Adrenal gland (tissue), 9 donors: ENCODE measurements at regions not wholly inside any gene's neighbourhood (a gene's known extent, or its start where the extent isn't known, plus 50 kb on each side); places are given as distances from the start of the nearest gene placed in this dataset.

Source experiments
- DNase-seq, 7 donors: peaks; one replicate each; pipeline ENCODE4 v3.0.0-alpha.2; 2019 to 2020
- H3K27ac ChIP-seq, 5 donors: fragments of 200-600 bp; sonication (generic) in 4 of 5; 1 replicate in 3 of 5; 2 replicates in 2 of 5; pipeline versions ENCODE4 v1.5.1 to v1.8.0; 2016 to 2020; ENCODE audit warnings: mild to moderate bottlenecking in 1 of 5
- H3K27me3 ChIP-seq: fragments of 200-600 bp; 2 replicates; pipeline ENCODE4 v1.8.0; 2021
- H3K36me3 ChIP-seq, 2 donors: fragments of 200-600 bp; replicated peaks in 1 of 2; 1 replicate in 1 of 2; 2 replicates in 1 of 2; pipeline versions ENCODE4 v1.5.1 to v1.8.0; 2018 to 2022
- H3K4me1 ChIP-seq, 2 donors: fragments of 200-600 bp; replicated peaks in 1 of 2; 1 replicate in 1 of 2; 2 replicates in 1 of 2; pipeline versions ENCODE4 v1.5.1 to v1.8.0; 2018 to 2021
- H3K4me3 ChIP-seq, 4 donors: fragments of 200-600 bp; sonication (generic) in 3 of 4; one replicate each; pipeline ENCODE4 v1.5.1; 2016 to 2018
- H3K9me3 ChIP-seq, 3 donors: fragments of 200-600 bp; sonication (generic) in 1 of 3; replicated peaks in 1 of 3; 1 replicate in 2 of 3; 2 replicates in 1 of 3; pipeline versions ENCODE4 v1.5.1 to v1.8.0; 2016 to 2021
- POLR2A ChIP-seq, 2 donors: fragments of 450-650 bp; IDR thresholded peaks; one replicate each; pipeline ENCODE4 v1.6.1; 2017; ENCODE audit warnings: antibody characterized with exemption in 2 of 2, mild to moderate bottlenecking in 2 of 2, moderate library complexity in 1 of 2
- WGBS, 4 donors: extraction: QIAGEN DNeasy Blood & Tissue Kit in 2 of 4; methylation state at CpG; one replicate each; pipeline versions ENCODE4 v1.1.5 to v1.1.7; 2013 to 2017; 5-methylcytosine and 5-hydroxymethylcytosine counted together
- intact Hi-C, 2 donors: fragments of 100-400 bp; cut with DNase I; formaldehyde crosslinking; loops; one replicate each; pipeline versions ENCODE4 v1.14.1 to v1.15.0; 2022 to 2023
- TF ChIP-seq, protein P1 (sequence below), 6 experiments: fragments of 450-650 bp in 4 of 6; fragments of 200-600 bp in 2 of 6; sonication (generic) in 1 of 6; IDR thresholded peaks; 1 replicate in 5 of 6; 2 replicates in 1 of 6; pipeline versions ENCODE4 v1.5.1 to v1.8.0; 2016 to 2021; ENCODE audit warnings: antibody characterized with exemption in 6 of 6, mild to moderate bottlenecking in 2 of 6, moderate library complexity in 1 of 6
- donor health status: healthy with polysubstance abuse.
- donor health status: Bipolar disorder and iron deficiency.
- donor health status: DM: yes; HTN: yes; CAD: no.
- donor health status: DM: no; HTN: no; CAD: no.
- donor health status: DM: no; HTN: no; CAD: no.

DNA sequence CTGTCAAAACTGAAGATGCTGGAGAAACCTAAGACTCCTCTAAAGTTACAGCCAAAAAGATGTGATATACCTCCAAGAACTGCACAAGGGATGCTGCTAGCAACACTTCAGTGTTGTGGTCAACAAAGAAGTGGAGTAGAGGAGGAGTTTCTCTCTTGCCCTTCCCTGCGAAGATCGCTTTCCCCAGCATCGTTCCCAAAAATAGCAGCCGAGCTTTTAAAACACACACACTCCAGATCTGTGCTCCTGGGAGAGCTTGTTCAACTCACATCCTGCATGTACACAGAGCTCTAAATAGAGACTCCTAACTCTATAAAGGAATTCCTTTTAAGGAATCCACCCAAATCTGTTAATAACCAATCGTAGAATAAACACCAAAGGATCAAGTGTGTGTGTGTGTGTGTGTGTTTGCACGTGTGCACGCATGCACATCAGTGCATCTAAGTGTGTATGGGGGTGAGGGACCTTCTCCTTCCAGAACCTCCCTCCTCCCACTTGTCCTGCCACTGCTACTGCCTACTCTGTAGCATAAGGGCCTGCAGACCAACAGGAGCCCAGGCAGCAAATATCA is 58.5 kb downstream of the PSMG1 start:
- H3K4me1 ChIP-seq, result no peaks in the 10 kb centered on the region
- WGBS, 4 donors, result 64 to 72% (median 70%) methylated on average over 7 of the region's 7 CpGs
- no peaks in the 10 kb centered on the region for H3K27me3 ChIP-seq
- TF ChIP-seq, protein P1, sequence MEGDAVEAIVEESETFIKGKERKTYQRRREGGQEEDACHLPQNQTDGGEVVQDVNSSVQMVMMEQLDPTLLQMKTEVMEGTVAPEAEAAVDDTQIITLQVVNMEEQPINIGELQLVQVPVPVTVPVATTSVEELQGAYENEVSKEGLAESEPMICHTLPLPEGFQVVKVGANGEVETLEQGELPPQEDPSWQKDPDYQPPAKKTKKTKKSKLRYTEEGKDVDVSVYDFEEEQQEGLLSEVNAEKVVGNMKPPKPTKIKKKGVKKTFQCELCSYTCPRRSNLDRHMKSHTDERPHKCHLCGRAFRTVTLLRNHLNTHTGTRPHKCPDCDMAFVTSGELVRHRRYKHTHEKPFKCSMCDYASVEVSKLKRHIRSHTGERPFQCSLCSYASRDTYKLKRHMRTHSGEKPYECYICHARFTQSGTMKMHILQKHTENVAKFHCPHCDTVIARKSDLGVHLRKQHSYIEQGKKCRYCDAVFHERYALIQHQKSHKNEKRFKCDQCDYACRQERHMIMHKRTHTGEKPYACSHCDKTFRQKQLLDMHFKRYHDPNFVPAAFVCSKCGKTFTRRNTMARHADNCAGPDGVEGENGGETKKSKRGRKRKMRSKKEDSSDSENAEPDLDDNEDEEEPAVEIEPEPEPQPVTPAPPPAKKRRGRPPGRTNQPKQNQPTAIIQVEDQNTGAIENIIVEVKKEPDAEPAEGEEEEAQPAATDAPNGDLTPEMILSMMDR (IDR thresholded peaks at IDR 0.05), result no peak
- TF ChIP-seq POLR2A (IDR thresholded peaks at IDR 0.05), result no peak
- no peak for DNase-seq
- H3K27ac ChIP-seq, result peak overlapping the region in 1 of 5 donors; percentile 8
- H3K36me3 ChIP-seq, result no peaks in the 10 kb centered on the region
- intact Hi-C loops, result loop anchor here (5.0 to 10.0 kb wide), 3 partner anchors 317 to 390 kb away; partner anchors contain the start of gene ETS2 (in 2 of the 2)
- H3K9me3 ChIP-seq, result no peaks in the 10 kb centered on the region
- H3K4me3 ChIP-seq, result no peak overlapping the region

DNA sequence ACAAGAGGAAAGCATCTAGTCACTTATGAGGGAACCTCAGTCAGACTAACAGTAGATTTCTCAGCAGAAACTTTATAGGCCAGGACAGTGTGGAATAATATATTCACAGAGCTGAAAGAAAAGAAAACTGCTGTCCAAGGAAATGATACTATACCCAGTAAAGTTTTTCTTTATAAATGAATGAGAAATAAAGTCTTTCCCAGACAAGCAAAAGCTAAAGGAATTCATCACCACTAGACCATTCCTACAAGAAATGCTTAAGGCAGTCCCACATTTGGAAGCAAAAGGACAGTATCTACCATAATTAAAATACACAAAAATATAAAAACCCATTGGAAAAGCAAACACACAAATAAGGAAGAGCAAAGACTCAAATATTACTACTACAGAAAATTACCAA is 59.9 kb downstream of the PSMG1 start:
- Histone ChIP-seq H3K4me1 (no peaks in the 10 kb centered on the region), H3K27ac (no peak overlapping the region), H3K9me3 (no peaks in the 10 kb centered on the region), H3K27me3 (no peaks in the 10 kb centered on the region), H3K4me3 (no peak overlapping the region), H3K36me3 (no peaks in the 10 kb centered on the region)
- DNase-seq, result no peak
- intact Hi-C loops, result loop anchor here in 1 of 2 donors (10.0 kb wide), 2 partner anchors 319 to 389 kb away; partner anchors contain the start of gene ETS2
- TF ChIP-seq, protein P1 (IDR thresholded peaks at IDR 0.05), result no peak
- TF ChIP-seq POLR2A (IDR thresholded peaks at IDR 0.05), result no peak

DNA sequence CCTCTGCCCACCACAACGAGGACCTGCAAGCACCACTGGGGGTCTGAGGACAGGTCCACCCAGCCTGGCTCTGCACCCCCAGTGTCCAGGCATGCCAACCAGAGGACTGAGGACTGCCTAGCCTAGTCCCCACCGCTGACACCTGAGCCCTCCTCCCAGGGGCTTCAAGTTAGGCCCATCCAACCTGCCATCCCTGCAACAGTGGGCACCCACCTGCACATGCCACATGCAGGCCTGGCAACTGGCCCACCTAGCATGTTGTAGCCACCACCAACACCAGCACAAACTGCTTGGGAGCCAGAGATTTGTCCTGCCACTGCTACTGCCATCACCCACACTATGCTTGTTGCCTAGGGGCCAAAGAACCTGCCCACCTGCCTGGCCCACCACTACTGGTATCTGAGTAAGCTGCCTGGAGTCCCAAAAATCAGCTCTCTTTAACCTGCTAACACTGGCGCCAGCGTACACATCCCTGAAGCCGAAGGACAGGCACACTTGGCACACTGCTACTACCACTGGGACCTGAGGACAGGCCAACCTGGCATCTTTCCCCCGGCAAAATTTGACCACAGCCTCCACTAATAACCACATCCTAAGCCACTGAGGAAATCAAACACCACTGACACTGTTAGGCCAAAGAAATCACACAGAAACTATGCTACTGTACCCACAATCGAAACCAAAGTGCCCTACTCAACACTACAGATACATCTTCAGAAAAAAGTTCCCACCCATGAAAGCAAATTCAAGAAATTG is 61.5 kb downstream of the PSMG1 start:
- intact Hi-C loops, result loop anchor here in 1 of 2 donors (10.0 kb wide), 2 partner anchors 317 to 387 kb away; partner anchors contain the start of gene ETS2
- no peak overlapping the region for H3K27ac ChIP-seq
- H3K4me1 ChIP-seq, result no peaks in the 10 kb centered on the region

More for the DNA sequence above, 61.5 kb downstream of the PSMG1 start:
- no peaks in the 10 kb centered on the region for H3K27me3 ChIP-seq
- WGBS, 4 donors, result 83 to 93% (median 85%) methylated on average over 5 to 7 of the region's 7 CpGs
- no peak for TF ChIP-seq POLR2A (IDR thresholded peaks at IDR 0.05)
- TF ChIP-seq, protein P1 (IDR thresholded peaks at IDR 0.05), result no peak
- DNase-seq, result no peak
- no peak overlapping the region for H3K4me3 ChIP-seq
- H3K9me3 ChIP-seq, result no peaks in the 10 kb centered on the region
- no peaks in the 10 kb centered on the region for H3K36me3 ChIP-seq
